HCEC 1CT (cell line): ENCODE measurements at regions not wholly inside any gene's neighbourhood (a gene's known extent, or its start where the extent isn't known, plus 50 kb on each side); places are given as distances from the start of the nearest gene placed in this dataset.

ENCODE experiments used
- DNase-seq: peaks from one replicate; pipeline ENCODE4 v3.0.0-alpha.2; 2017

DNA sequence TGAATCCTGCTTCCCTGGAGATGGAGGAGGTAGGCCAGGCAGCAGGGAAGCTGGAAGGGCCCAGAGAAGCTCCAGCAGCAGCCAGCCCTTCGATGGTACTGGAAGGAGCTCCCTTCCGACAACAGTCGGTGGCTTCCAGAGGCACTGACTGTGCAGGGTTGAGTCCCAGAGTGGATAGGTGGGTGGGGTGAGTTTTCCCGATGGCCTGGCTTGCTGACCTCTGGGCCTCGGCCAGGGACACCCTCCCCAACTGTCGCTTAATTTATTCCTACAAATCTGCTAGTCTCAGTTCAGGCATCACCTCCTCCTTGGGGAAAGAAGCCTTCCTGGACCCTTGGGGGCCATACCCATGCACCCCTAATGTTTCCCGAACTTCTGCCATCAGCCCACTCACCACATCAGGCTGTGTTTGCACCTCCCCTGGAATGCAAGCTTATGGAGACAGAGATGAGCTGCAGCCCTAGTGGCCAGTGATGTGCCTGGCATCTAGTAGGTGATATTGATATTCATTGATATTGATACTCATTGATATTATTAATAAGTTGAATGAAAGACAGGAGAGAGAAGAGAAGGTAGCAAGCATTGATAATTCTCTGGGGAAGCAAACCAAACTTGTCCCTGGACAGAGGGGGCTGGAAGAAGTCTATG lies 104.6 kb upstream of the BOD1 start:
- no peak for DNase-seq

DNA sequence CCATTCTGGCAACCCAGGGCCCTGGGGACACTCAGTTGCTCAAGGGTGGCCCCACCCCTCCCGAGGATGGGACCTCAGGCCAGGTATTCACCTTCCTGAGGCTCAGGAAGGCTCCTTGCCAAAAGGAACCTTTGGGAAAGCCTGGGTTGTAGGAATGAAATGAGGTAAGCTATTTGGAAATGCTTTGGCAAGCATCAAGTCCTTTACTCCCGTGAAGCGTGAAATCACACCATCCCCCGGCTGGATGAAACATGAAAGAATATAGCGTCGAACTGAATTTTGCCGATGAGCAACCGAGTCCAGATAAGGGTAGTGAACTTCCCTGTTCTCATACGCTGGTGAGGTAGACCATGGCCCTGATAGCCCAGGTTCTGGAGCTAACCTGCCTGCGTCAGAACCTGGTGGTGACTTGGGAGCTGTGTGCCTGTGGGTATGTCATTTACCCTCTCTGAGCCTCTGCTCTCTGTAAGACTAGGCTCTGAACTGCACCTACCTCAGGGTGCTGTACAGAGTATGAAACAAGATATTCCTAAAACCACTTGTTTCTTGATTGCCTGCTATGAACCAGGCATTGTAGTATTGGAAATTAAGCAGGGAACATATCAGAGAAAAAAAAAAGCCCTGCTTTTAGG lies 105.3 kb upstream of the BOD1 start:
- DNase-seq, result no peak

DNA sequence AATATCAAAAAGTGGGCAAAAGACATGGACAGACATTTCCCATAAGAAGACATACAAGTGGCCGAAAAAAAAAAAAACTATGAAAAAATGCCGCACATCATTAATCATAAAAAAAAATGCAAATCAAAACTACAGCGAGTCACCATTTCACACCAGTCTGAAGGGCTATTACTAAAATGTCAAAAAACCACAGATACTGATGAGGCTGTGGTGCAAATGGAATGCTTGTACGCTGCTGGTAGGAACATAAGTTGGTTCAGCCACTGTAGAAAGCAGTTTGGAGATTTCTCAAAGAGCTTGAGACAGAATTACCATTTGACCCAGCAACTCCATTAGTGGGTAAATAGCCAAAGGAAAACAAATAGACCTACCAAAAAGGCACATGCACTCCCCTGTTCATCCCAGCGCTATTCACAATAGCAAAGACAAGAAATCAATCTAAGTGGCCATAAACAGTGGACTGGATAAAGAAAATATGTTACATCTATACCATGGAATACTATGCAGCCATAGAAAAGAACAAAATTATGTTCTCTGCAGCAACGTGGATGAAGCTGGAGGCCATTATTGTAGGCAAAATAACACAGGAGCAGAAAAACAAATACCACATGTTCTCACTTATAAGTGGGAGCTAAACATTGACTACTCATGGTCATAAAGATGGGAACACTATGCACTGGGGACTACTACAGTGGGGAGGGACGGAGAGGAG lies 110.6 kb upstream of the BOD1 start:
- DNase-seq, result no peak

DNA sequence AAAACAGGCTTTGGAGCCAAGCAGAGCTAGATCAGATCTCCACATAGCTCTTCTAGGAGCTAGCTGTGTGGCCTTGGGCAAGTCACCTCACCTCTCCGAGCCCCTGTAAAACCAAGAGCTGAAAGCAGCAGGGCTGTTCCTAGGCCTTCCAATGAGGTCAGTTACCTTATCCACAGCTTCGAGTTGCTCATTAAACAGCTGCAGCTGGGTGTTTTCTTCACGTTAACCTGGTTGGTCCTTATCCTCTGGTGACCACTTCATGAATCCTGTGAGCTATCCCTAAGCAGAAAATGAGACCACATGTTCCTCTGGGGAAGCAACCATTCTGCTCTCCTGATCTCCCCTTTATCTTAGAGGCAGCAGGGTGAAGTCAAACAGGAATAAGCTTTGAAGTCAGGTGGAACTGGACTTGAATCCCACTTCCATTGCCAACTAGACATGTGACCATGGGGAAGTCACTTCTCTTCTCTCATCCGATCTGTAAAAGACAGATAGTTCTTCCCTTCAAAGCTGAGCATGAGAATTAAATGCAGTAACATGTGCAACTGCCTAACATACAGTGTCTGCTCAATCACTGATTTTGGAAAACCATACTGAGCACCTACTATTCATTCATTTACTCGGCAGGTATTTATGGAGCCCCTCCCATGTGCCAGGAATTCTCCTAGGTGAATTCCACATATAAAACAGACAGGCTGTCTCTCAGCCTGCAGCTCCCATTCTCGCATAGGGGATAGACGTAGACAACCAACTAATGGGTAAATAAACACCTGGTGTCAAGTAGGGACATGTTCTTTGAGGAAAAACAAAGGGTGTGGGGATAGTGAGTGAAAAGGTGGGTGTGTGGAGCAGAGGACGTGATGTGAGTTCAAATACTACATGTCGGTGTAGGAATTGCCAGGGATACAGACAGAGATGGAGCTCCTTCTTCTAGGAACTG lies 111.7 kb upstream of the BOD1 start:
- no peak for DNase-seq

DNA sequence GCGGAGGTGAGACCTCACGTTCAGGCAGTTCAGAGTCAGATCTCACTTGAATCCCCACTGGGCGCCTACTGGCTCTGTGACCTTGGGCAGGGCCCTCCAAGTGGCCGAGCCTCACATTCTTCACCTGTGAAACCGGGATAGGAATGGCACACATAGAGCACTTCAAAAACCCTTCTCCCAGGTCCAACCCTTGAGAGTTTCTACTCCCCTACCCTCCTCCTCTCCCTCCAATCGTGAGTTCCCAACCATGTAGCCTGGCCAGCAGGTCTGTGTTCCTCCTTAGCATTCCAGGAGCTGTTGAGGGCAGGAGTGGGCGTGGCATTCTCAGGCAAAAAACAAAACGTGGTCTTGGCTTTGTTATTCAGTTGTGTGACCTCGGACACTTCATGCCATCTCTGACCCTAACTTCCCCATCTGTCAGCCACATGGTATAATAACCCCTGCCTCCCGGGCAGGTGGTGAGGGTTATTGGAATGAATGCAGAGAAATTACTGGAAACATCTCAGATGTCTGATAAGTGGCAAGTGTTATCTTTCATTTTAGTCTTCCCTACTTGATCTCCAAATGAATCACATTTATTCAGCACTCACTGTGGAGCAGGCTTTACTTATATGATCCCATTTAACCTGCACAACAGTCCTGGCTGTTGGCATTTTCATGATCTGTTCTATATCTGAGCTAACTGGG lies 112.8 kb upstream of the BOD1 start:
- no peak for DNase-seq

DNA sequence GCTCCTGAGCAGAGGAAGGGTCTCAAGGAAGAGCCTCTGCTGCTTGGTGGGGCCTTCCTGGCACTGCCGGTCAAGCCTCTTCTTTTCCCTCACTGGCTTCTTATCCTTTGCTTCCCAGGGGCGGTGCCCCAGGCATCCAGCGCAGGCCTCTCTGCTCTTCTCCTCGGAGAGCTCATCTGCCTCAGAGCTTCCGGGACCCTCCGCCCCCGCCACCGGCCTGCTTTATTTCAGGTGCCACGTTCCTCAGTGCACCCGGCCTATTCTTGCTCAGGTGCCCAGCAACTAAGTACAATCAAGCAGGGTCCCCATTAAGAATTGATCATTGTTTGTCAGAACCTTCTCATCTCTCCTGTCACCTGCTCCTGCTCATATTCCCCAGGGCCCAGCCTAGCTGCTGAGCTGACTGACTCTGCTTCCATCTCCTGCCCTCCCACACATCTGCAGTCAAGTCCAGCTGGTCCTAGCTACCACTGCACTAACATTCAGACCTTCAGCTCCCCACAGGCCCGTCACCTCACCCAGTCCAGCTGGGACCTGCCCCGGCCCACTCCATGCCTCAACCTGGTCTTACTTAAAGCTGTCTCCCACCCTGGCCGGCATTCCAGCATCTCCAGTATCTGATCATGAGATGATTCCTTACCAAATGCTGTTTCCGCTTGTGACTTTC lies 114.3 kb upstream of the BOD1 start:
- no peak for DNase-seq

DNA sequence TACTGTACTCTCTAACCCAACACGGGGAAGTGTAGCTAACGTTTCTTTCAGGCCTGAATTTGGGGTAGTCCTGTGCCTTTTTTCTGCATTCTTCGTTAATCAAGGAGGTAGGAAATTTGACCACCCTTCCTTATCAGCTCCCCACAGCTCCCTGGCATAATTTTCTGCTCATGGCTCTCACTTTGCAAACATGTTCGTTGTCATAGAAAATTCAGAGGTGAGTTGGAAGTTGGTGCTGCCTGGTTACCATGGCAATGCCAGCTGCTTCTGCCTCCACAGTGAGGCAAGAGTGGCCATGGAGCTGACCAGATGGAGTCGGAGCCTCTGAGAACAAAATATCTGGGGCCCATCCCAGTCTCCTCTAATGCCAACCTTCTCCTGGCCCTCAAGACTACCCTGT lies 116.6 kb upstream of the BOD1 start:
- no peak for DNase-seq

DNA sequence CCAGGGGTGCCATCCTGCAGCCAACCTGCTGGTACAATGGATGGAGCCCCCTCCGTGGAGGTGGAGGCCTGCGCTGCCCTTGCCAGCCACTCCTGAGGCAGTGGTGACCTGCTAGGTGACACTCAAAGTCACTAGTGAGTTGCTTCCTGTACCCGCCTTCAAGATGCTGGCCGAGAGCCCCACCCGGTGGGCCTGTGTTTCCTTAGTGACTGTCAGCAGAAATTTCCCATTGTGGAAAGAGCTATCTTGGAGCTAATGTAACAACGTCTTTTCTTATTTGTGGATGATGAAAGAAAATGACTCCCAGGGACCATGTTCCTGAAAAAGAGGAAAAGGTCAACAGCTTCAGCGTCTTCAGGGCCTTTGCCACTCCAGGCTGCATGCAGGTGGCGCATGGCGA lies 117.0 kb upstream of the BOD1 start:
- no peak for DNase-seq

DNA sequence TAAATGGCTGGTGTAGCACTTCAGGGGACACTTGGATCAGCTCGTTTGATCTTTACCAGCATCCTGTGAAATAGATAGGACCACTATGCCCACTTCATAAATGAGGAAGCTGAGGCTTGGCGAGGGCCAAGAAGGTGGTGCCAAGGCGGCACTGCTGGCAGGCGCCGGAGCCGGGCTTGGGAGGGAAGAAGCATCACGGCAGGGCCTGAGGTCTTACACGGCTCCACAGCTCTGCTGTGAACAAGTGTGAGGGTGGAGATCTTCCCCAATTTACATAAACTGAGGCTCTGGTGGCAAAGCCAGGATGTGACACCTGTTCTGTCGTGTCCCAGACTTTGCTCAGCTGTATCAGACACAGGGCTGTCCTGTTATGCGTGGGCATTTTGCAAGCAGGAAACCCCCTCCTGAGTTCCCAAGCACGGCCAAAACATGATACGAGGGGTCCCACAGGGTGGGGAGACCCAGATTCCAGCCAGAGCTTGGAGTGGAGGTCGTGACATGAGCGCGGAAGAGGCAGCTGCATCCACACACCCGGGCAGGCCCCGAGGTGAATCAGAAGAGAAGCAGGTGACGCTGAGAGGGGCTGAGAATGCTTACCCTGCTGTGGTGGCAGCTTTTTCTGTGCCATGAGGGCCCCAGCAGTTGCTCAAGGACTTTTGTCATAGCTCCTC lies 117.5 kb upstream of the BOD1 start:
- no peak for DNase-seq

DNA sequence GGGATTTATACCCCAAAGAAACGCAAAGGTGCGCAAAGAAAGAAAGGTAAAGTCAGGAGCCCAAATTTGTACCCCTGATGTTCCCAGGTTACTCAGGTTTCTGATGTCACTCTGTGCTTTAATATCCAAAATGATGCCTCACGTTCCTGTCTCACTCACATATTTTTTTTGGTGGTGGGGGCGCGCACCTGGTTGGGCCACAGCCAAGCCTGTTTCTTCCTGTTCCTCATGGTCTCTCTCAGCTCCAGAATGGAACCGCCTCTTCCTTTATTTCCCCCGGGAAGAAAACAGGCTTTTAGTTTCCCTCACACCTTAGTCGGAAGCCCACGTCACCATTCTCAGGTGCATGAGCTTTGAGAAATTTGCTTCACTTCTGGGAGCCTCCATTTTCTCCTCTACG lies 118.3 kb upstream of the BOD1 start:
- DNase-seq, result no peak

DNA sequence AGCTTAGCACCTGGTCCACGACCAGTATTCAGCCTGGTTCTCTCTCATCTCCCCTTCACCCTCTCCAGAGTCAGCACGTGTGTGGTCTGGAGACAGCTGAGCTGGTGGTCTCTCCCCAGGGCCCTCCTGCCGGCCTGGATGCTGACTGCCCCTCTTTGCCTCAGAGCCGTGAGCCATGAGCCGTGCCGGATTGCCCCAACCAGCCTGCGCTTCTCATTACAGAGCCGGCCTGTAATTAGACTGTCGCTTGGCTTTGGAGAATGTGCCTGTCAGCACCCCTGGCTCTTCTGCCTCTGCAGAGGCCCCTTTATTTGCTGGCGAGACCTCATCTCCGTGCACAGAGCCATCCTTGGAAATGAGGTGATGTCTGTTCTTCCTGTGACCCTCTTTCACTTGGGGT lies 118.7 kb upstream of the BOD1 start:
- no peak for DNase-seq

DNA sequence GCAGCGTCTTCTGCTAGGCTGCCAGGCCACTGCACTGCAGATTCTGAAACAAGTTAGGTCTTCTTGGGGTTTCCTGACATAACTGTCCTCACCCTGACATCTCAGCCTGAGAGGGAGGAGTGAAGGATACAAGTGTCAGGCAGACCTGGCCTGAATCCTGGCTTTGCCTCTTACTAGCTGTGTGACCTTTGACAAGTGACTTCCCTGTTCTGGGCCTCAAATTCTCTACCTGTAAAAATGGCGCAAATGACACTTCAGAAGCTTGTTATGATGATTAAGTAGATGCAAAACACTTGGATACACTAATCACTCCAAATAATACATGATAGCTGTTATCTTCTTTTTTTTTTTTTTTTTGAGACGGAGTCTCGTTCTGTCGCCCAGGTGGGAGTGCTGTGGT lies 119.2 kb upstream of the BOD1 start:
- DNase-seq, result no peak

DNA sequence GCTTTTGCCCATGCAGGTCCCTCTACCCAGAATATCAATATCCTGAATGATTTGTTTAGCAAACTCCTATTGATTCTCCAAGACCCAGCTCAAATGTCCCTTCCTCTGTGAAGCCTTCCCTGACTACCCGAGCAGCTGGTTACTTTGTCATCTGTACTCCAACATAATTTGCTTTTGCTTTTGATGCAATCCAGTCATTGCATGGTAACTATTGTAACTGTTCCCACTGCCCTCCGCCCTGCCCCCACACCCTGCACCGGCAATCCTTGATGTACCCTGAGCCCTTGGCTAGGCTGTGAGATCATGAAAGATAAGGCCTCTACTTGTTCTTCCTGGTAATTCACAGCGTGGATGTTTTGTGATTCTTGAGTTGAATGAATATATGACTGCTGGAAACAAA lies 119.9 kb upstream of the BOD1 start:
- DNase-seq, result no peak

DNA sequence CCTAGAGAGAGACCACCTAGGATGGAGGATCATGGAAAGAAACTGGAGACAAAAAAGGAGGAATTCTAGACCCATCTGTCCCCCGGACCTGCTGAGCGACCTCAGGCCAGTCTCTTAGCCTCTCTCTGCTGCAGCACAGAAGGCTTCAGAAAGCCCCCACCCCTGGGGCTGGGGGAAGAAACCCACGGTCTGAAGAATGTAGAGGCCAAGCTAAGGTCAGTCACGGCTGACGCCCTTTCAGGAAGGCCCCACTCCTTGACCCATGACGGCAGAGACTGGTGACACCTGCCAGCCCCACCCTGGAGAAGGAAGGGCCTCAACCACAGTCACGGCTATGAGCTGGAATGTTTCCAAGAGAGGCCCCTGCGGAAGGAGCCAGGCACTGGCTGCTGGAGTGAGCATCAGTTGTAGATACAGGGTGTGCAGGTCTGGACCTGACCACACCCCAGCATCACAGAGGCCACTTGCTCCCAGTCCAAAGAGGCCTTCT lies 120.5 kb upstream of the BOD1 start:
- DNase-seq, result no peak

DNA sequence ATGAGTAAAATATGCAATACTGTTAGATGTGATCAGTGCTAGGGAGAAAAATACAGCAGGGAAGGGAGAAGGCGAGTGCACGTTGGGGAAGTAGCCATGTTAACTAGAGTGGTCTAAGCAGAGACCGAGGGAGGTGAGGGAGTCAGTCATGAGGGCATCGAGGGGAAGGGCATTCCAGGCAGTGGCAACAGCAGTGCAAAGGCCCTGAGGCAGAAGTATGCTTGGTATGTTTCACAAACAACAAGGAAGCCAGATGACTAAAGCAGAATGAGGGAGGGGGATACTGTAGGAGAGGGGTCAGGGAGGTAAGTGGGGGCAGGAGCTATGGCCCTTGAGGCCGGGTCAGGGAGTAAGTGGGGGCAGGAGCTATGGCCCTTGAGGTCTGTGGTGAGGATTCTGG lies 123.3 kb upstream of the BOD1 start:
- DNase-seq, result no peak

DNA sequence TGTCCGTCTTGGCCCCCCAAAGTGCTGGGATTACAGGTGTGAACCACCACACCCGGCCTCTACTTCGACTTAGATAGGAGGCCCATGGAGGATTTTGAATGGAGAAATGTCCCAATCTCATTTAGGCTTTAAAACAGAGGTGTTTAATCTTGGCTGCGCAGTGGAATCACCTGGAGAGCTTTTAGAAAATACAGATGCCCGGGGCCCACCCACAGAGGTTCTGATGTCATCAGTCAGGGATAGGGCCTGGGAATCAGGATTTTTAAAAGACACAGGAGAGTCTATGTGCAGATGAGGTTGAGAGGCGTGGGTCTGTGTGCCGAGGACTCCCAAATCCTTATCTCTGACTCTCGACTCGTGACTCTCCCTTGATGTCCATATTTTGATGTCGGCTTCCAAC lies 124.0 kb upstream of the BOD1 start:
- DNase-seq, result no peak

DNA sequence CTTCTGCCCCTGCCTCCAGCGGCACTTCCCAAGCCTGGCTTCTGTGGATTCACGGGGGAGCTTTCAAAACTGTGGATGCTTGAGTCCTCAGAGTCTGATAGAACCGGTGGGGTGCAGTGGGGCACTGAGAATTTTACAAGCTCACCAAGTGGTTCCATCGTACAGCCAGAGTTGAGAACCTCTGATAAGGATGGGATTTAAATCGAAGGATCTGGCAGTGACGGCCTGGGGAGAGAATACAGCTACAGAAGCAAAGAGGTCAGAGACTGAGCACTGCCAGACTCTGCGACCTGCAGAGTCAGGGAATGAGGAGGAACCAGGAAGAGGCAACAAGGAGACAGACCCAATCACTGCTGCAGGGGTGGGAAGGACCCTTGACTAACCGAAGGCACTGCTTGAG lies 124.6 kb upstream of the BOD1 start:
- no peak for DNase-seq

DNA sequence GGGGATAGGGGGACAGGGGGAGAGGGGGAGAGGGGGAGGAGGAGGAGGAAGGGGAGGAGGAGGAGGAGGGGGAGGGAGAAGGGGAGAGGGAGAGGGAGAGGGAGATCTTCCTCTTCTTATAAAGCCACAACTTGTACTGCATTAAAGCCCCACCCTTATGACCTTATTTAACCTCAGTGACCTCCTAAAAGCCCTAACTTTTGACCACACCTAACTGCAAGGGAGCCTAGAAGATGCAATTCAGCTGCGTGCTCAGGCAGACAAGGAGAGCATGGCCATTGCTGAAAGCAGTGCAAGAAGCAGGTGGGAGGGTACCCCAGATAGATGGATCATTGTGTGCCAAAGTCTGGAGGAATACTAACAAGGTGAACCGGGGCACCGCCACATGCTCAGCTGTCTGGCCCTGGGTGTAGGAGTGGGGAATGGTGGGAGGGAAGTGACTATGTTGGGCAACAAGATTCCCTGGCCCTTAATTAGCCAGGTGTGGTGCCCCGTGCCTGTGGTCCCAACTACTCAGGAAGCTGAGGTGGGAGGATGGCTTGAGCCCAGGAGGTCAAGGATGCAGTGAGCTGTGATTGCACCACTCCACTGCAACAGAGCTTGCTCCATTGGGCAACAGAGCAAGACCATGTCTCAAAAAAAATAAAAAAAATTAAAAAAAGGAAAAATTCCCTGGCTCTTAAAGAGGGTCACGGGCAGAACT lies 125.4 kb upstream of the BOD1 start:
- DNase-seq, result no peak

DNA sequence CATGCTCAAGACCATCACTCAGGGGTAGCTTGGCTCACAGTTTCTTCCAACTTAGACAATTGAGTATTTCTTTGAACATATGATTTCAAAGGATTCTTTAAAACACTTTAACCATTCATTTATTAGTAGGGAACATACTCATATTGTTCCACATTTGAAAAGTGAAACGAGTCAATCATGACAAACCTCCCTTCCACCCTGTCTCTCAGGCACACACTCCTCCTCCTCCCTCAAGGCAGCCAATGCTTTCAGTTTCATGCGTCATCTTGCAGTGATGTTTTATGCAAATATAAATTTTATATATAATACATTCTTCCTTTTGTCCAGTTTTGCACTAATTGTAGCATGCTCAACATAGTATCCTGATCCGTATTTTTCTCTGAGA lies 126.0 kb upstream of the BOD1 start:
- no peak for DNase-seq

DNA sequence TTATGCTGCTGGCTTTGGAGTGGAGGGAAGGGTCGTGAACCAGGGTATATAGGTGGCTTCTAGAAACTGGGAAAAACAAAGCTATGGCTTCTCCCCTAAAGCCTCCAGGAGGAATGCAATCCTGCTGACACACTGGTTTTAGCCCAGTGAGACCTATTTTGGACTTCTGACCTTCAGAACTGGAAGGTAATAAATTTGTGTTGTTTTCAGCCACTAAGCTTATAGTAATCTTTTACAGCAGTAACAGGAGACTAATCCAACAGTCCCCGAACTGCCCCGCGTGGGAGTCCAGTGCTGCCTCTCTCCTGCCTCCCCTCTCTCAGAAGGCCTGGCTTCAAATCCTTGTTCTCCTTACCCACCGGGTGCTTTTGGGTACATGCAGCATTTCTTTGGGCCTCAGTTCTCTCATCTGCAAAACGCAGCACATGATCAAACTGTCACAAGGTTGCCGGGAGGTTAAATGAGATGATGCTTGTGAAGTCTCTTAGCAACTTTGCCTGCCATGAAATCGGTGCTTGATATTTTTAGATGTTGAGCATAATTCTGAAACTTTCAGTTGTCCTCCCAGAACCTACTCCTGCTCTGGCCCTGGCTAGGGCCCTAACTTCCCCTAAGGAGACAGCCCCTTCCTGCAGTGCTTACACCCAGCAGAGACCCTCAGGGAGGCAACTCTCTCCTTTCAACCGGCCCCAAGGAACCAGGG lies 127.3 kb upstream of the BOD1 start:
- DNase-seq, result no peak
